Endothelial cell of umbilical vein (primary cell): ENCODE measurements at regions not wholly inside any gene's neighbourhood (a gene's known extent, or its start where the extent isn't known, plus 50 kb on each side); places are given as distances from the start of the nearest gene placed in this dataset.

ENCODE experiments used
- BruUV-seq: library from RNA; stranded (reverse); fragments of 400-500 nt; replicated peaks from 2 replicates; lab custom pipeline; 2021; lab: Mats Ljungman, UMichigan
- CTCF ChIA-PET: fragments of 300-600, 350-600 bp; sonication (Branson Sonifier 250); formaldehyde crosslinking; loops from one replicate; lab custom pipeline; 2021; ENCODE audit warnings: antibody characterized with exemption, inconsistent platforms; lab: Charles Lee
- POLR2A ChIA-PET: fragments of 300-600, 350-600 bp; sonication (Branson Sonifier 250); formaldehyde crosslinking; loops from one replicate; lab custom pipeline; 2021; ENCODE audit warnings: antibody characterized with exemption, inconsistent platforms; lab: Charles Lee
- DNase-seq: peaks from one replicate; pipeline ENCODE4 v3.0.0-alpha.2; 2011; ENCODE audit warnings: low read depth, low spot score
- FAIRE-seq: peaks from 2 replicates; lab custom pipeline; 2011; peaks lifted over from hg19 to GRCh38; lab: Jason Lieb, UNC
- H2AFZ ChIP-seq: 2 replicates; pipeline ENCODE4 v1.6.0; 2012; ENCODE audit warnings: low read depth, low read length, control low read depth, inconsistent platforms
- H3K27ac ChIP-seq: 2 replicates; pipeline ENCODE4 v1.5.1; 2011; ENCODE audit warnings: low read depth, mild to moderate bottlenecking, control low read depth, low read length, moderate library complexity; ENCODE audit not compliant: insufficient read depth
- H3K27me3 ChIP-seq, 2 experiments: 2 replicates each; pipeline versions ENCODE4 v1.6.0 to v1.6.1; 2011; ENCODE audit warnings: low read length in 2 of 2, mixed read lengths in 1 of 2; ENCODE audit not compliant: control insufficient read depth in 2 of 2, insufficient read depth in 2 of 2
- H3K36me3 ChIP-seq, 2 experiments: 2 replicates in 1 of 2; 3 replicates in 1 of 2; pipeline ENCODE4 v1.5.1; 2011; ENCODE audit warnings: low read length in 2 of 2, mild to moderate bottlenecking in 1 of 2, moderate library complexity in 1 of 2; ENCODE audit not compliant: control insufficient read depth in 2 of 2, insufficient read depth in 2 of 2; ENCODE audit errors: extremely low read depth in 1 of 2
- H3K4me1 ChIP-seq: 3 replicates; pipeline ENCODE4 v1.5.1; 2011; ENCODE audit warnings: mild to moderate bottlenecking, low read length; ENCODE audit not compliant: control insufficient read depth, insufficient read depth; ENCODE audit errors: extremely low read depth
- H3K4me2 ChIP-seq: 2 replicates; pipeline ENCODE4 v1.6.1; 2011; ENCODE audit warnings: low read length, control low read depth, mixed read lengths; ENCODE audit not compliant: insufficient read depth
- H3K4me3 ChIP-seq, 3 experiments: fragments of 200-600 bp in 1 of 3; sonication (generic), shearing (Covaris generic) in 1 of 3; replicated peaks in 1 of 3; 2 replicates each; pipeline ENCODE4 v1.5.1; 2011 to 2016; ENCODE audit warnings: control low read depth in 3 of 3, low read length in 3 of 3, mild to moderate bottlenecking in 2 of 3, inconsistent platforms in 1 of 3, low read depth in 1 of 3, moderate library complexity in 1 of 3; ENCODE audit not compliant: insufficient read depth in 1 of 3
- H3K79me2 ChIP-seq: 2 replicates; pipeline ENCODE4 v1.6.0; 2012; ENCODE audit warnings: low read length, inconsistent platforms; ENCODE audit not compliant: control insufficient read depth, insufficient read depth
- H3K9ac ChIP-seq: replicated peaks from 2 replicates; pipeline ENCODE3; 2011; ENCODE audit warnings: low read length, control low read depth; ENCODE audit not compliant: insufficient read depth; ENCODE audit errors: extremely low read depth
- H3K9me1 ChIP-seq: replicated peaks from 3 replicates; pipeline ENCODE4 v1.6.0; 2011; ENCODE audit warnings: mild to moderate bottlenecking, low read length; ENCODE audit not compliant: control insufficient read depth, insufficient read depth; ENCODE audit errors: extremely low read depth
- H3K9me3 ChIP-seq: replicated peaks from 2 replicates; pipeline ENCODE4 v1.5.1; 2012; ENCODE audit warnings: low read length, inconsistent platforms; ENCODE audit not compliant: control insufficient read depth, insufficient read depth
- H4K20me1 ChIP-seq: replicated peaks from 2 replicates; pipeline ENCODE3; 2011; ENCODE audit warnings: mild to moderate bottlenecking, low read length; ENCODE audit not compliant: control insufficient read depth, insufficient read depth; ENCODE audit errors: extremely low read depth
- EZH2 ChIP-seq: IDR thresholded peaks from 2 replicates; pipeline ENCODE4 v1.6.1; 2012; ENCODE audit warnings: borderline replicate concordance, low read depth, mild to moderate bottlenecking, moderate library complexity, low read length, inconsistent platforms; ENCODE audit not compliant: severe bottlenecking
- FOS ChIP-seq: IDR thresholded peaks from 2 replicates; pipeline ENCODE4 v1.6.1; 2011; ENCODE audit warnings: mild to moderate bottlenecking, low read length, moderate library complexity, borderline replicate concordance; ENCODE audit not compliant: insufficient read depth
- GATA2 ChIP-seq: IDR thresholded peaks from 2 replicates; pipeline ENCODE4 v1.7.0; 2011; ENCODE audit warnings: low read depth, mild to moderate bottlenecking, moderate library complexity, mixed read lengths, low read length; ENCODE audit not compliant: insufficient read length, insufficient read depth
- JUN ChIP-seq: IDR thresholded peaks from 2 replicates; pipeline ENCODE4 v1.6.1; 2011; ENCODE audit warnings: borderline replicate concordance, low read depth; ENCODE audit not compliant: insufficient read length, insufficient read depth
- MAX ChIP-seq: IDR thresholded peaks from 2 replicates; pipeline ENCODE4 v1.6.1; 2011; ENCODE audit not compliant: insufficient read depth, insufficient read length
- MYC ChIP-seq: IDR thresholded peaks from one replicate; pipeline ENCODE4 v1.6.1; 2011; ENCODE audit warnings: mild to moderate bottlenecking, low read depth, low read length
- POLR2A ChIP-seq: IDR thresholded peaks from 2 replicates; pipeline ENCODE4 v1.6.1; 2012; ENCODE audit warnings: low read depth, mild to moderate bottlenecking, control low read depth, low read length
- POLR2AphosphoS5 ChIP-seq: IDR thresholded peaks from 2 replicates; pipeline ENCODE4 v1.6.1; 2012; ENCODE audit warnings: low read depth, mild to moderate bottlenecking, control low read depth, low read length, moderate library complexity; ENCODE audit not compliant: insufficient read depth
- dilution Hi-C: fragments of 300-500 bp; cut with MboI; formaldehyde crosslinking; loops from one replicate; pipeline ENCODE4 v1.15.0; 2019; ENCODE audit warnings: low sequenced_read_pairs; ENCODE audit not compliant: extremely low pct_ligation_motif_present
- intact Hi-C: fragments of 100-400 bp; cut with micrococcal nuclease; formaldehyde crosslinking; loops from one replicate; pipeline ENCODE4 v1.10.0; 2022
- TF ChIP-seq, protein P1 (sequence below), 2 donors: IDR thresholded peaks; 1 replicate in 1 of 2; 2 replicates in 1 of 2; pipeline ENCODE4 v1.5.1; 2011; ENCODE audit warnings: low read length in 2 of 2, mild to moderate bottlenecking in 2 of 2, moderate library complexity in 2 of 2, control low read depth in 1 of 2, inconsistent platforms in 1 of 2, low read depth in 1 of 2; ENCODE audit not compliant: insufficient read depth in 1 of 2; ENCODE audit errors: extremely low read depth in 1 of 2

- POLR2A ChIA-PET: no interaction called here
Observed at GRCh38 chr2:120653871-120654270, 81.8 kb upstream of the GLI2 start.

More at GRCh38 chr2:120653871-120654270, 81.8 kb upstream of the GLI2 start:
- Histone ChIP-seq H4K20me1 (no peaks in the 10 kb centered on the region), H3K4me3 (no peak overlapping the region), H2AFZ (no peak overlapping the region), H3K9me1 (no peaks in the 10 kb centered on the region), H3K79me2 (no peaks in the 10 kb centered on the region), H3K4me1 (no peaks in the 10 kb centered on the region), H3K9me3 (no peaks in the 10 kb centered on the region), H3K4me2 (no peak overlapping the region), H3K27me3 (no peaks in the 10 kb centered on the region), H3K9ac (no peak overlapping the region), H3K36me3 (no peaks in the 10 kb centered on the region), H3K27ac (no peak overlapping the region)
- dilution Hi-C loops (no loop called here), intact Hi-C loops (no loop called here)
- DNase-seq: no peak
- no TSS peak for BruUV-seq
- FAIRE-seq: no peak
- no peak for TF ChIP-seq FOS
- TF ChIP-seq EZH2: no peak
- TF ChIP-seq MAX: no peak
- no peak for TF ChIP-seq MYC
- TF ChIP-seq GATA2: no peak
- no peak for TF ChIP-seq POLR2AphosphoS5
- no peak for TF ChIP-seq POLR2A
- no peak for TF ChIP-seq JUN
- TF ChIP-seq, protein P1, sequence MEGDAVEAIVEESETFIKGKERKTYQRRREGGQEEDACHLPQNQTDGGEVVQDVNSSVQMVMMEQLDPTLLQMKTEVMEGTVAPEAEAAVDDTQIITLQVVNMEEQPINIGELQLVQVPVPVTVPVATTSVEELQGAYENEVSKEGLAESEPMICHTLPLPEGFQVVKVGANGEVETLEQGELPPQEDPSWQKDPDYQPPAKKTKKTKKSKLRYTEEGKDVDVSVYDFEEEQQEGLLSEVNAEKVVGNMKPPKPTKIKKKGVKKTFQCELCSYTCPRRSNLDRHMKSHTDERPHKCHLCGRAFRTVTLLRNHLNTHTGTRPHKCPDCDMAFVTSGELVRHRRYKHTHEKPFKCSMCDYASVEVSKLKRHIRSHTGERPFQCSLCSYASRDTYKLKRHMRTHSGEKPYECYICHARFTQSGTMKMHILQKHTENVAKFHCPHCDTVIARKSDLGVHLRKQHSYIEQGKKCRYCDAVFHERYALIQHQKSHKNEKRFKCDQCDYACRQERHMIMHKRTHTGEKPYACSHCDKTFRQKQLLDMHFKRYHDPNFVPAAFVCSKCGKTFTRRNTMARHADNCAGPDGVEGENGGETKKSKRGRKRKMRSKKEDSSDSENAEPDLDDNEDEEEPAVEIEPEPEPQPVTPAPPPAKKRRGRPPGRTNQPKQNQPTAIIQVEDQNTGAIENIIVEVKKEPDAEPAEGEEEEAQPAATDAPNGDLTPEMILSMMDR (IDR thresholded peaks at IDR 0.05; ENCODE audit: extremely low read depth in 1 of 2, insufficient read depth in 1 of 2, low read depth in 1 of 2, low read length in 2 of 2): no peak
- CTCF ChIA-PET: no interaction called here
